ENCODE measurements at regions not wholly inside any gene's neighbourhood (a gene's known extent, or its start where the extent isn't known, plus 50 kb on each side); places are given as distances from the start of the nearest gene placed in this dataset.
"Not testable (repeated sequence)": the region's sequence is repeated elsewhere in the genome, so short reads cannot be mapped to it uniquely, and the experiment has no call there.

DNA sequence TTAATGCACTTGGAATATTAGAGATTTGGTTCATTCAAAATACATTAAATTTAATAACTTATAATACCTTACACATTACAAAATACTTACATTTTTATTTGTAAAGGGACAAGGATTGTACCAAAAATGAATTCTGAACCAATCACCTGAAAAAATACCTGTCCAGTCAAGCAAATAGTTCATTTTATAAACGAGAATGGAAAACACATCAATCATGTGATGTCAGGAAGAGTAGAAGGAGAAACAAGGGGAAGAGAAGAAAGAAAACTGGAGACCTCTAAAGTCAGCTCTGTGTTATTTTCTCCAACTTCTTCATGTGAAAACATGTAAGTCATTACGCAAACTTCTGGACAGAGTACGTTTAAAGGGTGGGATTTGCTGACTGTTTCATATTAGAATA, 989.0 kb upstream of the NUDT12 start:
- TF ChIP-seq FOXP2 (optimal IDR thresholded peaks at IDR 0.05; ENCODE audit: control extremely low read depth, extremely low read length, insufficient read depth): no peak
- no peak for TF ChIP-seq EZH2 (IDR thresholded peaks at IDR 0.05)
- TF ChIP-seq POLR2AphosphoS5 (IDR thresholded peaks at IDR 0.05; ENCODE audit: borderline replicate concordance, low read depth, low read length): no peak
- no peak for DNase-seq (ENCODE audit: low read depth, low spot score)
- H3K27ac ChIP-seq: no peak overlapping the region

DNA sequence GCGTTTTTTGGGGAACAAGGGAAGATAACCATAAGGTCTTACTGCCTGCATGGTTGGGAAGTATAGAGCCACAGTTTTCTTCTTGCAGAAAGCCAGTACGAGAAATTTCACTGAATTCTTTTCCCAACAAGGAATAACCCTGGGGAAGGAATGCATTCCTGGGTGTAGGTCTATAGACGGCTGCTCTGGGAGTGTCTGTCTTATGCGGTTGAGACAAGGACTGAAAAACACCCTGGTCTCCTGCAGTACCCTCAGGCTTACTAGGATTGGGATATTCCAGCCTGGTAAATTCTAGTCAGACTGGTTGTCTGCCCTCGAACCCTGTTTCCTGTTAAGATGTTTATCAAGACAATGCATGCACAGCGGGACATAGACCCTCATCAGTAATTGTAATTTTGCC, 984.3 kb upstream of the NUDT12 start:
- H3K4me3 ChIP-seq; H3K9me3 ChIP-seq (ENCODE audit: low read depth, low read length); H3K9ac ChIP-seq (ENCODE audit: insufficient read length); DNase-seq (ENCODE audit: low read depth, low spot score); H3K27ac ChIP-seq; H3K36me3 ChIP-seq (ENCODE audit: insufficient read depth, low read length): not testable (repeated sequence)

More for the DNA sequence above, 989.0 kb upstream of the NUDT12 start:
- Histone ChIP-seq H3K4me3 (no peak overlapping the region), H3K36me3 (ENCODE audit: insufficient read depth, low read length) (no peaks in the 10 kb centered on the region), H3K9me3 (ENCODE audit: low read depth, low read length) (no peaks in the 10 kb centered on the region), H3K9ac (ENCODE audit: insufficient read length) (no peak overlapping the region)

DNA sequence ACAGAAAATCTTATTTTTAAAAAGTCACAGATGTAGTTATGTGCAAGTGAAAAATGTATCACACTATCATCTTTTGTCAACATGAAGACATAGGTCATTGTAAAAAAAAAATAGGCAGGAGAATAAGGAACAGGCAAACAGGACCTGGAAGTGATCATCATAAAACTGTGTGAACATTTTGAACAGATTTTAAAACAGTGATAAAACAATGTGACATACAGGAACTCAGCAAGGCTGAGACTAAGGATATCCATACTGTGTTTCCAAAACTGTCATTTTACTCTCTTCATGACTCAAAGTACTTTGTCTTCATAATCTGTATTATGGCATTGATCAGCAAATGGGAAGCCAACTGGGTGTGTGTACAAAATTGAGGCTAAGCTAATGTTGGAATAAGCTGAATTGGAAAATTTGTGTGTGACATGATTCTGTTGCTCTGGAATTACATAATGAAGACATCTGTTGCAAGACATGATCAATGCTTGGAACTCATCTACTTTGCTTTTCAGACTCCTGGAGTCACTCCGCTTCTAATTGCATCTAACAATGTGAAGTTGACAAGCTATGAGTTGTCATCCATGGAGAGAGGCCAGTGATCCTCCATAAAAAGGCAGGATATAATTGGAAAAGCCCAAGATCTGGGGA, 978.7 kb upstream of the NUDT12 start:
- Histone ChIP-seq H3K36me3 (ENCODE audit: insufficient read depth, low read length) (no peaks in the 10 kb centered on the region), H3K27ac (peak overlapping the region; percentile 63), H3K9ac (ENCODE audit: insufficient read length) (no peak overlapping the region), H3K4me3 (no peak overlapping the region), H3K9me3 (ENCODE audit: low read depth, low read length) (no peaks in the 10 kb centered on the region)
- no peak for DNase-seq (ENCODE audit: low read depth, low spot score)
- TF ChIP-seq EZH2 (IDR thresholded peaks at IDR 0.05): no peak
- TF ChIP-seq POLR2AphosphoS5 (IDR thresholded peaks at IDR 0.05; ENCODE audit: borderline replicate concordance, low read depth, low read length): no peak
- TF ChIP-seq FOXP2 (optimal IDR thresholded peaks at IDR 0.05; ENCODE audit: control extremely low read depth, extremely low read length, insufficient read depth): no peak

DNA sequence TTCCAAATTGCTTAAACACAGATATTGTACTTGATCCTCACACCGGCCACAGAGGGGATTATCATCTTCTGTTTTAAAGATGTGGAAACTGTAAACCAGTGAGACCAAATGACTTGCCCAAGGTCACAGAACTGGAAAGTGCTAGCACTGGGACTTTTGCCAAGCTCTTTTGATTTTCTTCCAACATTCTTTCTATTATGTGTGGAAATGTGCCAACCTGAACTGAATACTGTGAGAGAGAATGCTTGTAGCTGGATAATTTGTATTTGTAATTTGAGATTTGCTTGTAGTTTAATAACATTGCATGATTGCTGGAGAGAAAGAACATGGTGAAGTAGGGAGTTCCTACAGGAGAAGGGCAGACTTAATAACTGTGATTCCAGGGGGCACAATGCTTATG, 977.9 kb upstream of the NUDT12 start:
- Histone ChIP-seq H3K27ac (peak overlapping the region; percentile 63), H3K4me3 (0 out of 2 replicates have a peak overlapping the region, but pooled peaks have one; percentile 16)
- peak; percentile 60 for DNase-seq (ENCODE audit: low read depth, low spot score)

DNA sequence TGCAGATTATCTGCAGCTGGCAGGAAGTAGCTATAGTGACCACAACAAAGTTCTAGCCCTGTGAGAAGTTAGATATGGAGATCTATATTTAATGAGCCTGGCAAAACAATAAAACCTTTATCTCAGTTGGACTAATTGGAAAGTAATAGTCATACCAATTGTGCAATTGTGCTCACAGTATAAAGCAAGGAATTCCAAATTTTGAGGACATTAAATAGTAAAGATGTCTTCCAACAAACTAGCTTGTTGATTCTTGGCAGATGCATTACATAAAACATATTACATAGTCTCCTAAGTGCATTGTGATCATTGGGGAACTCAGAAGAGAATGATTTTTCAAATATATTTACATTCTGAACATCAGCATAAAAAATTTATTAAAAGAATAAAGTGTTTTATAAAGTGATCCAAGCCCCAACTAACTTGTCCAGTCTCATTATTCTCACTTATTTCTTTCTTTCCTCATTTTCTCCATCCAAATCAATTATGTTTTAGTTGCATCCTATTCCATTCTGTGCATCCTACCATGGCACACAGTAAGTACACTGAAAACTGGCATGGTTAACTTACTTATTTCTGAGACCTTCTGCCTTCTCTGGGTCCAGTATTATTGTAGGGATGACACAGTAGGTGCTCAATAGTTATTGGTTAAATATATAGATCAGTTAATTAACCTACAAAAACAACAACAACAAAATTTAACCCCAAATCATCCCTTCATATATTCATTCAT, 977.2 kb upstream of the NUDT12 start:
- Histone ChIP-seq H3K9ac (ENCODE audit: insufficient read length) (no peak overlapping the region), H3K9me3 (ENCODE audit: low read depth, low read length) (no peaks in the 10 kb centered on the region), H3K36me3 (ENCODE audit: insufficient read depth, low read length) (no peaks in the 10 kb centered on the region), H3K27ac (0 out of 2 replicates have a peak overlapping the region, but pooled peaks have one; percentile 63), H3K4me3 (no peak overlapping the region)
- no peak for DNase-seq (ENCODE audit: low read depth, low spot score)
- TF ChIP-seq EZH2 (IDR thresholded peaks at IDR 0.05): no peak
- no peak for TF ChIP-seq POLR2AphosphoS5 (IDR thresholded peaks at IDR 0.05; ENCODE audit: borderline replicate concordance, low read depth, low read length)
- no peak for TF ChIP-seq FOXP2 (optimal IDR thresholded peaks at IDR 0.05; ENCODE audit: control extremely low read depth, extremely low read length, insufficient read depth)

More for the DNA sequence above, 977.9 kb upstream of the NUDT12 start:
- H3K9ac ChIP-seq (ENCODE audit: insufficient read length): no peak overlapping the region
- H3K9me3 ChIP-seq (ENCODE audit: low read depth, low read length): no peaks in the 10 kb centered on the region
- H3K36me3 ChIP-seq (ENCODE audit: insufficient read depth, low read length): no peaks in the 10 kb centered on the region
- TF ChIP-seq EZH2 (IDR thresholded peaks at IDR 0.05) (no peak), POLR2AphosphoS5 (IDR thresholded peaks at IDR 0.05; ENCODE audit: borderline replicate concordance, low read depth, low read length) (no peak; the same call in 1 of the 2 replicates), FOXP2 (optimal IDR thresholded peaks at IDR 0.05; ENCODE audit: control extremely low read depth, extremely low read length, insufficient read depth) (no peak)

DNA sequence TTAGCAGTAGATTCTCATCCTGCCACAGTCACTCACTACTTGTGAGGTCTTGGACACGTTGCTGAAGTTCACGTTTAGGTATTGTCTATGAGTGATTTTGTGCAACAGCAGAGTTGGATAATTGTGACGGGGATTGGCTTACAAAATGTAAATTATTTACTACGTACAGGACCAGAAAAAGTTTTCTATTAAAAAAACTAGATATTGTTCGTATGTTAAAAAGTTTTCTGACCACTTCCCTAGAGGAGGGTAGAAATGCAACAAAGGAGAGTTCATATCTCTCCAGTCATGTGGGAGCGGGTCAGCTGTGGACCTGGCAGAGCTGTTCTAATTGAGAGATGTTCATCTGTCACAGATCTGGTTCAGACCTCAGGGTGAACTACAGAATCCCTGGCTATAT, 976.1 kb upstream of the NUDT12 start:
- no peak for DNase-seq (ENCODE audit: low read depth, low spot score)
- Histone ChIP-seq H3K27ac (no peak overlapping the region), H3K9ac (ENCODE audit: insufficient read length) (no peak overlapping the region), H3K4me3 (no peak overlapping the region), H3K36me3 (ENCODE audit: insufficient read depth, low read length) (no peaks in the 10 kb centered on the region), H3K9me3 (ENCODE audit: low read depth, low read length) (no peaks in the 10 kb centered on the region)
- no peak for TF ChIP-seq POLR2AphosphoS5 (IDR thresholded peaks at IDR 0.05; ENCODE audit: borderline replicate concordance, low read depth, low read length)

DNA sequence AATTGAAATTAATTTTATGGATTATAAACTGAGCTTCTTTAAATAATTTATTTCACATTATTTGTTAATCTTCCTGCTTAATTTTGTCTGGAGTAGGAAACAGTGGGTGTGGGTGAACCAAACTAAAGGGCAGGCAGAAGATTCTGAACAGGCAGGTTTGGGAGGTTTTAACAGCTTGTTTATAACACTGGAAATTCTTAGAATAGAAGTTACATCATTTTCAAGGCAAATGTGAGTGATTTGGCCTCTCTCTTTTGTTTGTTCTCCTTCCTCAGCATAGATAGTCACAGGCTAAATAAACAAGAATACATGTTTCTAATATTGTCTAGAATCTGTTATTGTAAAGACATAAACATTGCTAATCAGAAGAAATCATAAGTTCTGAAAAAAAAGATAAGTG, 970.9 kb upstream of the NUDT12 start:
- TF ChIP-seq EZH2 (IDR thresholded peaks at IDR 0.05) (no peak), FOXP2 (optimal IDR thresholded peaks at IDR 0.05; ENCODE audit: control extremely low read depth, extremely low read length, insufficient read depth) (no peak), POLR2AphosphoS5 (IDR thresholded peaks at IDR 0.05; ENCODE audit: borderline replicate concordance, low read depth, low read length) (no peak)
- no peak overlapping the region for H3K9ac ChIP-seq (ENCODE audit: insufficient read length)
- H3K36me3 ChIP-seq (ENCODE audit: insufficient read depth, low read length): no peaks in the 10 kb centered on the region

DNA sequence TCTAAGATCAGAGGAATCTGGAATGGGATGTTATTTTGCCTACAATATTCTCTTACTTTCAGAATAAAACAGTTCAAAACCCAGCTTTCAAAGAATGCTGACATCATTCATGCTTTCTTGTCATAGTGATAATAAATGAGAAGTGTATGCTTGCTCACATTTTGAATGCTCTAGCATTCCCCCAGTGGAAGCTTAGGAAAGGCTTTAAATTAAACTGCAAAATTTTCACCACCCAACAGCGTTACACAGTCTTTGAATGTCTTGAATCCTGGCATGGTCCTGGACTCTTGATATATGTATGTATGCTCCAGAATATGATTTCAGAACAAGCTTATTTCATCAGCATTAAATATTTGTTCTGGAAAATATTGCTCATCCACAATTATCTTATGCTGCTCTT, 964.3 kb upstream of the NUDT12 start:
- DNase-seq (ENCODE audit: low read depth, low spot score): no peak
- no peaks in the 10 kb centered on the region for H3K36me3 ChIP-seq (ENCODE audit: insufficient read depth, low read length)

More for the DNA sequence above, 970.9 kb upstream of the NUDT12 start:
- DNase-seq (ENCODE audit: low read depth, low spot score): no peak
- no peak overlapping the region for H3K4me3 ChIP-seq
- H3K9me3 ChIP-seq (ENCODE audit: low read depth, low read length): no peaks in the 10 kb centered on the region
- H3K27ac ChIP-seq: no peak overlapping the region

More for the DNA sequence above, 964.3 kb upstream of the NUDT12 start:
- Histone ChIP-seq H3K9ac (ENCODE audit: insufficient read length) (no peak overlapping the region), H3K27ac (no peak overlapping the region), H3K9me3 (ENCODE audit: low read depth, low read length) (no peaks in the 10 kb centered on the region), H3K4me3 (no peak overlapping the region)
- no peak for TF ChIP-seq FOXP2 (optimal IDR thresholded peaks at IDR 0.05; ENCODE audit: control extremely low read depth, extremely low read length, insufficient read depth)
- TF ChIP-seq EZH2 (IDR thresholded peaks at IDR 0.05): no peak
- no peak for TF ChIP-seq POLR2AphosphoS5 (IDR thresholded peaks at IDR 0.05; ENCODE audit: borderline replicate concordance, low read depth, low read length)

Data from SK-N-MC (cell line).